LNCAP (cell line): ENCODE measurements at regions not wholly inside any gene's neighbourhood (a gene's known extent, or its start where the extent isn't known, plus 50 kb on each side); places are given as distances from the start of the nearest gene placed in this dataset.

ENCODE experiments used
- TF ChIP-seq, protein P1 (sequence below): fragments of 450-650 bp; IDR thresholded peaks from 2 replicates; pipeline ENCODE4 v1.5.1; 2017; ENCODE audit warnings: mild to moderate bottlenecking

DNA sequence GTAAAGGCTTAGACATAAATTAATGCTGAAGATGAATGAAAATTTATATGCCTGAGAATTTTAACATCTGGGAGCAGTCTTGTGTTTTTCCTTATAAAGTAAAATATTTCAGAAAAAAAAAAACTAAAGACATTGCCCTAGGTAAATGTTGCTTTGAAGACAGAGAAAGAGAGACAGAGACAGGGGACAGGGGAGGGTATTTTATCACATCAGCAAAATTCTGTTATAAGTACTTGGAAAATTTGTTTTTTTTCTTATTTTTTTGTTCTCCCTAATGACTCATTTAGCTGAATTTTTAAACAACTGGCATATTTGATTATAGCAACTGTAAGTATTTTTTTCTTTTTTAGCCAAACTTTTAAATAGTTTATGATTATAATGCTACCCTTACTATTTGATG lies 1540.6 kb upstream of the GBE1 start:
- TF ChIP-seq, protein P1, sequence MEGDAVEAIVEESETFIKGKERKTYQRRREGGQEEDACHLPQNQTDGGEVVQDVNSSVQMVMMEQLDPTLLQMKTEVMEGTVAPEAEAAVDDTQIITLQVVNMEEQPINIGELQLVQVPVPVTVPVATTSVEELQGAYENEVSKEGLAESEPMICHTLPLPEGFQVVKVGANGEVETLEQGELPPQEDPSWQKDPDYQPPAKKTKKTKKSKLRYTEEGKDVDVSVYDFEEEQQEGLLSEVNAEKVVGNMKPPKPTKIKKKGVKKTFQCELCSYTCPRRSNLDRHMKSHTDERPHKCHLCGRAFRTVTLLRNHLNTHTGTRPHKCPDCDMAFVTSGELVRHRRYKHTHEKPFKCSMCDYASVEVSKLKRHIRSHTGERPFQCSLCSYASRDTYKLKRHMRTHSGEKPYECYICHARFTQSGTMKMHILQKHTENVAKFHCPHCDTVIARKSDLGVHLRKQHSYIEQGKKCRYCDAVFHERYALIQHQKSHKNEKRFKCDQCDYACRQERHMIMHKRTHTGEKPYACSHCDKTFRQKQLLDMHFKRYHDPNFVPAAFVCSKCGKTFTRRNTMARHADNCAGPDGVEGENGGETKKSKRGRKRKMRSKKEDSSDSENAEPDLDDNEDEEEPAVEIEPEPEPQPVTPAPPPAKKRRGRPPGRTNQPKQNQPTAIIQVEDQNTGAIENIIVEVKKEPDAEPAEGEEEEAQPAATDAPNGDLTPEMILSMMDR, result no peak

- TF ChIP-seq, protein P1, result no peak
Observed at GRCh38 chr3:83317605-83318004, 1556.2 kb upstream of the GBE1 start.

- TF ChIP-seq, protein P1, result no peak
Observed at GRCh38 chr3:83320726-83321125, 1559.3 kb upstream of the GBE1 start.

DNA sequence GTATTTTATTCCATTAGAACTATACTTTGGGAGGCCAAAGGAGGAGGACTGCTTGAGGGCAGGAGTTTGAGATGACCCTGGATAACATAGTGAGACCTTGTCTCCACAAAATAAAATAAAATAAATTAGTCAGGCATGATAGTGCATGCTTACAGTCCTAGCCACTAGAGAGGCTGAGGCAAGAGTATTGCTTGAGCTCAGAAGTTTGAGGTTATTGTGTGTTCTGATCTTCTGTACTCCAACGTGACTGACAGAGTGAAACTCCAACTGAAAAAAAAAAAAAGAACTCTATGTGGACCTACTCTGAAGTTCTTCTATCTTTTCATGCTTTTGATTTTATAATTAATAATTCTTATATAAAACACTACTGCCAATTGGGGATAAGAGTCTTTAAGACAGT lies 1560.0 kb upstream of the GBE1 start:
- TF ChIP-seq, protein P1, result no peak

- TF ChIP-seq, protein P1, result no peak
Observed at GRCh38 chr3:83321891-83322290, 1560.4 kb upstream of the GBE1 start.

DNA sequence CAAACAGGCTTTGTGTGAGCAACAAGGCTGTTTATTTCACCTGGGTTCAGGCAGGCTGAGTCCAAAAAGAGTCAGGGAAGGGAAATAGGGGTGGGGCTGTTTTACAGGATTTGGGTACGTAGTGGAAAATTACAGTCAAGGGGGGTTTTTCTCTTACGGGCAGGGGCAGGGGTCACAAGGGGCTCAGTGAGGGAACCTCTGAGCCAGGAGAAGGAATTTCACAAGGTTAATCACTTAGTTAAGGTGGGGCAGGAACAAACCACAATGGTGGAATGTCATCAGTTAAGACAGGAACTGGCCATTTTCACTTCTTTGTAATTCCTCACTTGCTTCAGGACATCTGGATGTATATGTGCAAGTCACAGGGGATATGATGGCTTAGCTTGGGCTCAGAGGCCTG lies 1592.8 kb upstream of the GBE1 start:
- TF ChIP-seq, protein P1, result no peak

GRCh38 chr3:83393276-83393675 lies 1565.5 kb upstream of the CADM2 start:
- TF ChIP-seq, protein P1, result no peak

DNA sequence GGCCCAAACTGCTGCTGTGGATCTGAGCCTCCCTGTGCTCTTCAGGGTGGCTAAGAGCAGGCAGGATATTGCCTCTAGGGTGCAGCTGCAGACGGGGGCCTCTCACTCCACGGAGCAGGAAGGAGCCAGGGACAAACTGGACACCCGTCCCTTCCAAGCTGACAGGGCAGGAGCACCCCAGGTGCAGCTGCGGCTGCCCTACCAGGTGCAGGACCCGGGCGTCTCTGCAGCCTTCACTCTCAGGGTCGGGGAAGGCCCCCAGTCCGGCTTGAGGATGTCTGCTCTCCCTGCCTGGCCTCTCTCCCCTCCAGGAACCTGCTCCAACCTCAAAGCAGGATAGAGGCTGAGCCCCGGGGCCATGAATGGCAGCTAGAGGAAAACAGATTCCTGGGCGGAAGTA lies 1554.9 kb upstream of the CADM2 start:
- TF ChIP-seq, protein P1, result no peak
